A673 (cell line): ENCODE measurements at regions not wholly inside any gene's neighbourhood (a gene's known extent, or its start where the extent isn't known, plus 50 kb on each side); places are given as distances from the start of the nearest gene placed in this dataset.

Experiments used
- BruUV-seq: library from RNA; stranded (reverse); fragments of 400-500 nt; replicated peaks from 2 replicates; lab custom pipeline; 2021; lab: Mats Ljungman, UMichigan
- CTCF ChIA-PET: fragments of 300-600 bp; sonication (Branson Sonifier 250); formaldehyde crosslinking; loops from one replicate; lab custom pipeline; 2022; ENCODE audit warnings: antibody characterized with exemption; lab: Charles Lee
- POLR2A ChIA-PET: fragments of 300-600 bp; sonication (Branson Sonifier 250); formaldehyde crosslinking; loops from one replicate; lab custom pipeline; 2022; ENCODE audit warnings: antibody characterized with exemption; ENCODE audit not compliant: low non-redundant PET; lab: Charles Lee
- DNase-seq: peaks from one replicate; pipeline ENCODE4 v3.0.0-alpha.2; 2015; ENCODE audit warnings: low spot score
- H3K27ac ChIP-seq: fragments of 200-600 bp; sonication (generic); 2 replicates; pipeline ENCODE4 v1.5.1; 2016; ENCODE audit warnings: mixed run types, low read depth, mild to moderate bottlenecking, mixed read lengths, antibody characterized with exemption, low read length; ENCODE audit not compliant: poor library complexity, severe bottlenecking
- H3K27me3 ChIP-seq: fragments of 200-600 bp; sonication (generic); replicated peaks from 2 replicates; pipeline ENCODE4 v1.6.1; 2017; ENCODE audit warnings: mixed run types, low read depth, mild to moderate bottlenecking, mixed read lengths, antibody characterized with exemption, low read length; ENCODE audit not compliant: insufficient read depth, poor library complexity
- H3K36me3 ChIP-seq: fragments of 200-600 bp; sonication (generic); 2 replicates; pipeline ENCODE4 v1.6.1; 2016; ENCODE audit warnings: mixed run types, mild to moderate bottlenecking, mixed read lengths, antibody characterized with exemption, low read length; ENCODE audit not compliant: insufficient read depth, poor library complexity, severe bottlenecking
- H3K4me1 ChIP-seq: fragments of 200-600 bp; sonication (generic); 2 replicates; pipeline ENCODE4 v1.6.1; 2017; ENCODE audit warnings: mixed run types, mild to moderate bottlenecking, mixed read lengths, antibody characterized with exemption, low read length; ENCODE audit not compliant: insufficient read depth, poor library complexity, severe bottlenecking
- H3K4me3 ChIP-seq: fragments of 200-600 bp; sonication (generic); 2 replicates; pipeline ENCODE4 v1.5.1; 2016; ENCODE audit warnings: low read depth, mixed run types, mild to moderate bottlenecking, mixed read lengths, low read length; ENCODE audit not compliant: poor library complexity, severe bottlenecking
- H3K9me3 ChIP-seq: fragments of 200-600 bp; sonication (generic); 2 replicates; pipeline ENCODE4 v1.6.1; 2016; ENCODE audit warnings: mixed run types, low read depth, mild to moderate bottlenecking, mixed read lengths, antibody characterized with exemption, low read length; ENCODE audit not compliant: poor library complexity, severe bottlenecking
- EZH2 ChIP-seq: fragments of 200-600 bp; sonication (generic); IDR thresholded peaks from 2 replicates; pipeline ENCODE4 v1.6.1; 2017; ENCODE audit warnings: borderline replicate concordance, low read depth, mild to moderate bottlenecking, mixed read lengths, antibody characterized with exemption, low read length; ENCODE audit not compliant: poor library complexity, severe bottlenecking
- intact Hi-C: fragments of 100-400 bp; cut with micrococcal nuclease; formaldehyde crosslinking; loops from one replicate; pipeline ENCODE4 v1.10.0; 2022; ENCODE audit not compliant: unreplicated experiment
- TF ChIP-seq, protein P1 (sequence below): fragments of 300-800, 200-600 bp; sonication (generic); conservative IDR thresholded peaks from 2 replicates; pipeline ENCODE4 v1.5.1; 2017; ENCODE audit warnings: low read depth, mild to moderate bottlenecking, antibody characterized with exemption, low read length, moderate library complexity, mixed read lengths

DNA sequence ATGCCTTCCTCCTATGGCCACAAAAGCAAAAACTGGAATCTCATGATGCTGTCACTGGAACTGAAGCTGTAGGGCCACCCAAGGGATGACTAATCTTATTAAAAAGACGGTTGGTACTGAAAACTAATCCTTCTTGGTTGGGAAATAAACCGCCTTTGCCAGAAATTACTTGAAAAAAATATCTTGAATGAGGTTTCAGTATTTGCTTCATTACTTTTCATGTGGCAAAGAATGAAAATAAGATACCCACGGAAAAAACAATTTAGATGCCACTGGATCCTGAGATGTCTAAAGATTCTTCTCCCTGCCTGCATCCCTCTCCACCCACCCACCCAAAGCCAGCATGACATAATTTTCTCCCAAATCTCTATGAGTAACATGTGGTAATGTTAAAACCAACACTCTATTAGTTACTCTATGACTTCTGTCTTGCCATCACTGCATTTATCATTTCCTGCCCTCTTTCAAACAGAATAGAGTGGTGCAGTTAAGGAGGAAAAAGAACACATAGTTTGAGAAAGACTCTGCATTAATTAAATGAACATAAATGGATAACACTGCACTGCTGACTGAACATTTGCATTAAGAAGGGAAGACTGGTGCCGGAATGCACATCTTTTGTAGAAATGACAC is 111.8 kb upstream of the DPH6 start:
- no TSS peak for BruUV-seq

DNA sequence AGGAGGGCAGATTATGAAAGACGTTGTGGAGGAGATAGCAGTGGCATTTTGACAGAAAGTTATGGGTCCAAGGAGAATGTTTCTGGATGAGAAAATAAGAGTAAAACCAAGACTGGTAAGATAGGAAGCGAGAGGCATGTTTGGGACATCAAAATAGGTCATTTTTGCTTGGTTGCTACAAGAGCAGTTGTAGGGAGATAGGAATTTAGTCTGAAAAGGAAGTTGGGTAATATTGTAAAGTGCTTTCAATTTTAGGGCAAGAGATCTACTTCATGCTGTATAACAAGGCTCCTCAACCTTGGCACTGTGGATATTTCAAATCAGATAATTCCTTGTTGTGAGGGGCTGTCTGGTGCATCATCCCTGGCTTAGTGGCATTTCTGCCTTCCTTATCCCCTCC is 118.0 kb upstream of the DPH6 start:
- no peak overlapping the region for H3K4me3 ChIP-seq
- intact Hi-C loops = no loop called here
- no peaks in the 10 kb centered on the region for H3K9me3 ChIP-seq
- H3K27me3 ChIP-seq = no peaks in the 10 kb centered on the region
- no peak overlapping the region for H3K27ac ChIP-seq
- DNase-seq = no peak
- no TSS peak for BruUV-seq
- peaks cover 5% of the 10 kb centered on the region for H3K4me1 ChIP-seq
- ChIA-PET CTCF (no interaction called here), POLR2A (no interaction called here)
- TF ChIP-seq, protein P1, sequence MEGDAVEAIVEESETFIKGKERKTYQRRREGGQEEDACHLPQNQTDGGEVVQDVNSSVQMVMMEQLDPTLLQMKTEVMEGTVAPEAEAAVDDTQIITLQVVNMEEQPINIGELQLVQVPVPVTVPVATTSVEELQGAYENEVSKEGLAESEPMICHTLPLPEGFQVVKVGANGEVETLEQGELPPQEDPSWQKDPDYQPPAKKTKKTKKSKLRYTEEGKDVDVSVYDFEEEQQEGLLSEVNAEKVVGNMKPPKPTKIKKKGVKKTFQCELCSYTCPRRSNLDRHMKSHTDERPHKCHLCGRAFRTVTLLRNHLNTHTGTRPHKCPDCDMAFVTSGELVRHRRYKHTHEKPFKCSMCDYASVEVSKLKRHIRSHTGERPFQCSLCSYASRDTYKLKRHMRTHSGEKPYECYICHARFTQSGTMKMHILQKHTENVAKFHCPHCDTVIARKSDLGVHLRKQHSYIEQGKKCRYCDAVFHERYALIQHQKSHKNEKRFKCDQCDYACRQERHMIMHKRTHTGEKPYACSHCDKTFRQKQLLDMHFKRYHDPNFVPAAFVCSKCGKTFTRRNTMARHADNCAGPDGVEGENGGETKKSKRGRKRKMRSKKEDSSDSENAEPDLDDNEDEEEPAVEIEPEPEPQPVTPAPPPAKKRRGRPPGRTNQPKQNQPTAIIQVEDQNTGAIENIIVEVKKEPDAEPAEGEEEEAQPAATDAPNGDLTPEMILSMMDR = no peak
- no peak for TF ChIP-seq EZH2
- H3K36me3 ChIP-seq = no peaks in the 10 kb centered on the region

More for the DNA sequence above, 111.8 kb upstream of the DPH6 start:
- no peak overlapping the region for H3K4me3 ChIP-seq
- peak overlapping the region; percentile 76 for H3K27ac ChIP-seq
- H3K36me3 ChIP-seq = no peaks in the 10 kb centered on the region
- intact Hi-C loops = no loop called here
- CTCF ChIA-PET = no interaction called here
- DNase-seq = peak; percentile 92
- POLR2A ChIA-PET = no interaction called here
- TF ChIP-seq, protein P1 = no peak
- TF ChIP-seq EZH2 = no peak
- H3K27me3 ChIP-seq = no peaks in the 10 kb centered on the region
- no peaks in the 10 kb centered on the region for H3K9me3 ChIP-seq
- peaks cover 17% of the 10 kb centered on the region for H3K4me1 ChIP-seq

DNA sequence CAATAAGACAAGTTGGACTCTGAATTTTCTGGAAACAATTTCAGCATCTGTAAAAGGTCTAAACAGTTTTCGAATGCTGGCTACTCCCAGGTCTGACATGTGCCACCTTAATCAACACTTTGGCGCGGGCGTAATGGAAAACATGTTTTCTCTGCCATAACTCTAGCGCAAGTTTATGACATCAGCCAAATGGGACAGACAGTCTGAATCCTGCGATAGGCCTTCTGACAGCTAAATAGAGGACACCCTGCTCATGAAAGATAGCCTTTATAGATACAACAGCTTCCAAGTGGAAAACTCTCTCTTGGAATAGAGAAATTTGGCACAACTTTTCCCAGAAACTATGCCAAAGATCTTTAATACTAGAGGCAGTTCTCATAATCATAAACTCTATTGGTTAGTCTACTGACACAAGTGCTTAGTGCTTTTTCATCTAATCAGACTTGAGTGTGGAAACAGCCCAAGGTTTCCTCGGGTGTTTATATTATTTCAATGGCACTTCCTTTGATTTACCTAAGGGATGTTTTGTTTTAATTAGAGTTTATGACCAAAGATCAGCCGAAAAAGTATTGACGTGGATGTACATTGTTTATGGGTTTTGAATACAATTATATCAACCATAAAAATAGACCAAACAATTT is 120.1 kb upstream of the DPH6 start:
- no peak for DNase-seq
- Histone ChIP-seq H3K4me1 (no peaks in the 10 kb centered on the region), H3K27me3 (no peaks in the 10 kb centered on the region), H3K27ac (no peak overlapping the region), H3K9me3 (no peaks in the 10 kb centered on the region), H3K4me3 (no peak overlapping the region), H3K36me3 (no peaks in the 10 kb centered on the region)
- ChIA-PET CTCF (no interaction called here), POLR2A (no interaction called here)
- TF ChIP-seq, protein P1 = no peak
- no peak for TF ChIP-seq EZH2
- intact Hi-C loops = no loop called here
- BruUV-seq = no TSS peak
